Ishikawa (cell line): ENCODE measurements at regions not wholly inside any gene's neighbourhood (a gene's known extent, or its start where the extent isn't known, plus 50 kb on each side); places are given as distances from the start of the nearest gene placed in this dataset.

Experiments
- EP300 ChIP-seq: IDR thresholded peaks from 2 replicates; pipeline ENCODE4 v1.6.1; 2012; ENCODE audit warnings: borderline replicate concordance
- RAD21 ChIP-seq: IDR thresholded peaks from 2 replicates; pipeline ENCODE4 v1.6.1; 2012; ENCODE audit warnings: low read depth
- TAF1 ChIP-seq: IDR thresholded peaks from 2 replicates; pipeline ENCODE4 v1.6.1; 2012; ENCODE audit warnings: low read depth, mild to moderate bottlenecking
- USF1 ChIP-seq: IDR thresholded peaks from 2 replicates; pipeline ENCODE4 v1.6.1; 2012
- YY1 ChIP-seq: IDR thresholded peaks from 2 replicates; pipeline ENCODE4 v1.6.1; 2012; ENCODE audit warnings: low read depth

- TF ChIP-seq TAF1 (no peak), RAD21 (no peak), EP300 (no peak), USF1 (no peak), YY1 (no peak)
Observed at GRCh38 chr13:73520566-73521289, 461.9 kb downstream of the KLF5 start.
